H1 (cell line): ENCODE measurements at regions not wholly inside any gene's neighbourhood (a gene's known extent, or its start where the extent isn't known, plus 50 kb on each side); places are given as distances from the start of the nearest gene placed in this dataset.
A peak's percentile ranks its signal among the peaks of the same experiment; 100 is the strongest.

ENCODE experiments used
- CTCF ChIA-PET: fragments of 300-600 bp; sonication (Branson Sonifier 250); formaldehyde crosslinking; loops from one replicate; lab custom pipeline; 2021; ENCODE audit not compliant: partially characterized antibody; lab: Charles Lee
- POLR2A ChIA-PET: fragments of 300-600 bp; sonication (Branson Sonifier 250); formaldehyde crosslinking; loops from one replicate; lab custom pipeline; 2021; ENCODE audit warnings: inconsistent platforms; ENCODE audit not compliant: partially characterized antibody; lab: Charles Lee
- DNase-seq, 2 experiments: peaks; one replicate each; pipeline versions ENCODE4 v3.0.0 to v3.0.0-alpha.2; 2010 to 2022; ENCODE audit warnings: low spot score in 2 of 2, low read depth in 1 of 2, mixed read lengths in 1 of 2
- FAIRE-seq: peaks from 2 replicates; lab custom pipeline; 2011; peaks lifted over from hg19 to GRCh38; lab: Jason Lieb, UNC
- H2AFZ ChIP-seq: 2 replicates; pipeline ENCODE4 v1.8.1; 2012; ENCODE audit warnings: low read length, inconsistent platforms
- H2AK5ac ChIP-seq: 2 replicates; pipeline ENCODE4 v1.6.1; 2013; ENCODE audit warnings: low read depth, low read length
- H2BK120ac ChIP-seq: replicated peaks from 2 replicates; pipeline ENCODE3; 2013; ENCODE audit warnings: low read depth, low read length, inconsistent platforms
- H2BK12ac ChIP-seq: 2 replicates; pipeline ENCODE4 v1.6.1; 2013; ENCODE audit warnings: low read depth, low read length
- H2BK15ac ChIP-seq: 2 replicates; pipeline ENCODE4 v1.6.1; 2013; ENCODE audit warnings: low read length
- H2BK20ac ChIP-seq: 2 replicates; pipeline ENCODE4 v1.6.1; 2013; ENCODE audit warnings: low read length
- H2BK5ac ChIP-seq: 2 replicates; pipeline ENCODE4 v1.6.1; 2013; ENCODE audit warnings: low read depth, low read length
- H3K14ac ChIP-seq: 2 replicates; pipeline ENCODE4 v1.6.1; 2013; ENCODE audit warnings: inconsistent platforms; ENCODE audit not compliant: insufficient read length
- H3K18ac ChIP-seq: 2 replicates; pipeline ENCODE4 v1.6.1; 2013; ENCODE audit warnings: low read length; ENCODE audit errors: extremely low read depth
- H3K23ac ChIP-seq: 2 replicates; pipeline ENCODE4 v1.6.1; 2013; ENCODE audit warnings: inconsistent platforms; ENCODE audit not compliant: insufficient read length
- H3K23me2 ChIP-seq: 2 replicates; pipeline ENCODE4 v1.6.1; 2013; ENCODE audit warnings: low read depth, low read length
- H3K27ac ChIP-seq: 2 replicates; pipeline ENCODE4 v1.6.1; 2011; ENCODE audit warnings: low read depth, low read length, inconsistent platforms
- H3K27me3 ChIP-seq, 4 experiments: replicated peaks in 1 of 4; 1 replicate in 1 of 4; 2 replicates in 3 of 4; pipeline versions ENCODE4 v1.6.1 to v1.8.1; 2011 to 2013; ENCODE audit warnings: low read length in 3 of 4, mild to moderate bottlenecking in 3 of 4, inconsistent platforms in 2 of 4, mixed read lengths in 2 of 4, moderate library complexity in 1 of 4; ENCODE audit not compliant: control insufficient read depth in 3 of 4, insufficient read depth in 3 of 4; ENCODE audit errors: extremely low read depth in 1 of 4
- H3K36me3 ChIP-seq, 4 experiments: 2 replicates each; pipeline versions ENCODE4 v1.6.1 to v1.8.1; 2011 to 2013; ENCODE audit warnings: mild to moderate bottlenecking in 4 of 4, low read length in 3 of 4, moderate library complexity in 2 of 4, control low read depth in 1 of 4, inconsistent platforms in 1 of 4; ENCODE audit not compliant: insufficient read depth in 4 of 4, control insufficient read depth in 2 of 4
- H3K4ac ChIP-seq: replicated peaks from 2 replicates; pipeline ENCODE3; 2013; ENCODE audit warnings: low read length, low read depth, mixed read lengths, inconsistent platforms; ENCODE audit not compliant: insufficient read length
- H3K4me1 ChIP-seq, 4 experiments: replicated peaks in 1 of 4; 1 replicate in 1 of 4; 2 replicates in 3 of 4; pipeline versions ENCODE4 v1.6.1 to v1.8.1; 2011 to 2013; ENCODE audit warnings: low read length in 3 of 4, inconsistent platforms in 2 of 4, mixed read lengths in 1 of 4; ENCODE audit not compliant: insufficient read depth in 4 of 4, control insufficient read depth in 3 of 4
- H3K4me2 ChIP-seq, 2 experiments: 2 replicates each; pipeline versions ENCODE4 v1.6.1 to v1.8.1; 2011 to 2013; ENCODE audit warnings: low read depth in 2 of 2, low read length in 2 of 2, control low read depth in 1 of 2, inconsistent platforms in 1 of 2, mild to moderate bottlenecking in 1 of 2; ENCODE audit not compliant: insufficient read depth in 1 of 2
- H3K4me3 ChIP-seq, 4 experiments: fragments of 200-600, 300-600 bp in 1 of 4; sonication (generic), shearing (Covaris generic), sonication (Bioruptor Twin) in 1 of 4; 2 replicates each; pipeline versions ENCODE4 v1.5.1 to v1.8.1; 2011 to 2016; ENCODE audit warnings: low read length in 4 of 4, low read depth in 3 of 4, control low read depth in 2 of 4, inconsistent platforms in 2 of 4, mild to moderate bottlenecking in 2 of 4, mixed read lengths in 1 of 4, moderate library complexity in 1 of 4; ENCODE audit not compliant: insufficient read depth in 2 of 4; ENCODE audit errors: extremely low read depth in 1 of 4
- H3K56ac ChIP-seq: replicated peaks from 2 replicates; pipeline ENCODE3; 2013; ENCODE audit warnings: low read depth, mild to moderate bottlenecking, mixed read lengths, low read length, inconsistent platforms; ENCODE audit not compliant: insufficient read length
- H3K79me1 ChIP-seq: 2 replicates; pipeline ENCODE4 v1.6.1; 2013; ENCODE audit warnings: low read depth, low read length, control low read depth
- H3K79me2 ChIP-seq, 2 experiments: 2 replicates each; pipeline versions ENCODE4 v1.6.1 to v1.8.1; 2012 to 2013; ENCODE audit warnings: low read length in 2 of 2, mild to moderate bottlenecking in 2 of 2, inconsistent platforms in 1 of 2; ENCODE audit not compliant: insufficient read depth in 2 of 2, control insufficient read depth in 1 of 2
- H3K9ac ChIP-seq, 4 experiments: replicated peaks in 1 of 4; 1 replicate in 1 of 4; 2 replicates in 3 of 4; pipeline versions ENCODE4 v1.6.1 to v1.8.1; 2011 to 2013; ENCODE audit warnings: low read depth in 3 of 4, low read length in 3 of 4, control low read depth in 2 of 4, mild to moderate bottlenecking in 2 of 4, moderate library complexity in 2 of 4, inconsistent platforms in 1 of 4; ENCODE audit errors: extremely low read depth in 1 of 4
- H3K9me3 ChIP-seq, 2 experiments: 2 replicates each; pipeline versions ENCODE4 v1.6.1 to v1.8.1; 2012 to 2013; ENCODE audit warnings: mild to moderate bottlenecking in 2 of 2, moderate library complexity in 2 of 2, control low read depth in 1 of 2, inconsistent platforms in 1 of 2, low read depth in 1 of 2, low read length in 1 of 2, mixed read lengths in 1 of 2; ENCODE audit not compliant: insufficient read depth in 2 of 2
- H4K20me1 ChIP-seq, 2 experiments: replicated peaks in 1 of 2; 2 replicates each; pipeline versions ENCODE3 to v1.8.1; 2011 to 2013; ENCODE audit warnings: inconsistent platforms in 2 of 2, low read length in 2 of 2, mild to moderate bottlenecking in 1 of 2; ENCODE audit not compliant: insufficient read depth in 2 of 2, control insufficient read depth in 1 of 2
- H4K5ac ChIP-seq: 2 replicates; pipeline ENCODE4 v1.6.1; 2013; ENCODE audit warnings: low read length, low read depth, mixed read lengths, inconsistent platforms; ENCODE audit not compliant: insufficient read length
- H4K8ac ChIP-seq: 2 replicates; pipeline ENCODE4 v1.8.0; 2013; ENCODE audit warnings: mild to moderate bottlenecking, moderate library complexity, low read length, inconsistent platforms; ENCODE audit not compliant: insufficient read depth; ENCODE audit errors: extremely low read depth
- H4K91ac ChIP-seq: replicated peaks from 2 replicates; pipeline ENCODE3; 2013; ENCODE audit warnings: low read length, mixed read lengths, inconsistent platforms; ENCODE audit not compliant: insufficient read length
- BACH1 ChIP-seq: IDR thresholded peaks from 2 replicates; pipeline ENCODE4 v1.6.1; 2012; ENCODE audit warnings: low read length, improper control_type of control experiment
- FOSL1 ChIP-seq: IDR thresholded peaks from 2 replicates; pipeline ENCODE4 v1.6.1; 2011; ENCODE audit warnings: mild to moderate bottlenecking, low read depth, low read length, moderate library complexity; ENCODE audit not compliant: insufficient read depth
- GABPA ChIP-seq: IDR thresholded peaks from 2 replicates; pipeline ENCODE4 v1.6.1; 2011; ENCODE audit warnings: mild to moderate bottlenecking, low read length, moderate library complexity, borderline replicate concordance; ENCODE audit not compliant: insufficient read depth
- PHF8 ChIP-seq: fragments of 200-600 bp; sonication (generic); conservative IDR thresholded peaks from 2 replicates; pipeline ENCODE4 v1.7.1; 2012; ENCODE audit warnings: low read depth, mild to moderate bottlenecking, inconsistent platforms, low read length, moderate library complexity
- SIRT6 ChIP-seq: IDR thresholded peaks from one replicate; pipeline ENCODE4 v1.7.1; 2012; ENCODE audit warnings: low read length, inconsistent platforms
- SIX5 ChIP-seq: IDR thresholded peaks from 2 replicates; pipeline ENCODE4 v1.6.1; 2011; ENCODE audit warnings: mild to moderate bottlenecking, low read depth, low read length
- SP1 ChIP-seq: IDR thresholded peaks from 2 replicates; pipeline ENCODE4 v1.6.1; 2011; ENCODE audit warnings: low read depth, low read length
- TBP ChIP-seq: IDR thresholded peaks from 2 replicates; pipeline ENCODE4 v1.6.1; 2011; ENCODE audit warnings: low read depth, low read length, improper control_type of control experiment
- TCF12 ChIP-seq: IDR thresholded peaks from 2 replicates; pipeline ENCODE4 v1.6.1; 2011; ENCODE audit warnings: low read depth, mild to moderate bottlenecking, low read length
- WGBS, 2 experiments: shearing (Covaris generic) in 1 of 2; methylation state at CpG; one replicate each; pipeline versions ENCODE4 v1.1.6 to v1.1.7; 2013 to 2015; ENCODE audit warnings: low lambda C conversion rate in 2 of 2, mixed read lengths in 2 of 2, inconsistent platforms in 1 of 2, low coverage in 1 of 2, missing lambda C conversion rate in 1 of 2; ENCODE audit not compliant: insufficient replicate concordance in 2 of 2, insufficient coverage in 1 of 2, insufficient read length in 1 of 2; ENCODE audit errors: extremely low coverage in 1 of 2, missing lambda C conversion rate in 1 of 2; 5-methylcytosine and 5-hydroxymethylcytosine counted together
- TF ChIP-seq, protein P1 (sequence below): IDR thresholded peaks from 2 replicates; pipeline ENCODE4 v1.6.1; 2011; ENCODE audit warnings: low read length, improper control_type of control experiment

DNA sequence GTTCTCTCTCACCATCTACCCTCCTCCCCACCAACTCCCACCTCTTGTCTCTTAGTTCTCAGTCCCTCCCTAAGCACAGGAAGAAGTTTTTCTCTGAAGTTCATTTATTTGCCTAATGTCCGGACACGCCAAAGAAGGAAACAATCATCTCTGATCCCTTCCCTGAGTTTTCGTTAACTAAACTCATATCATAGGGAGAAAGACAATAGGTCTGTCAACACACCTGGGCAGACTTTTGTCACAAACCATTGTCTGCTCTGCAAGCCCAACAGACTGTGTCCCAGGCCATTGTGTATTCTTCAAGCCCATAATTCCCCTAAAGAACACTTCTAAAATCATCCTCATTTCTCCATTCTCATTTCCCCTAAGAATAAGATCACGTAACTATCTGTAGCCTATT is 691.0 kb upstream of the MBL2 start:
- POLR2A ChIA-PET, result no interaction called here
- Histone ChIP-seq H3K36me3 (peaks cover 0 to 3% (median 0%) of the 10 kb centered on the region in 4 experiments; a peak in 1 of 8 replicates), H3K27me3 (no peaks in the 10 kb centered on the region), H3K18ac (peak overlapping the region; percentile 28; the same call in 1 of the 2 replicates), H4K91ac (peak overlapping the region; percentile 59), H2BK5ac (peak overlapping the region; percentile 27; the same call in 1 of the 2 replicates), H3K23me2 (no peaks in the 10 kb centered on the region), H3K79me2 (no peaks in the 10 kb centered on the region), H2AK5ac (no peak overlapping the region; the same call in 1 of the 2 replicates), H4K8ac (no peak overlapping the region), H3K4me1 (peaks cover 0 to 3% (median 0%) of the 10 kb centered on the region in 4 experiments; a peak in 1 of 7 replicates), H3K4me2 (no peak overlapping the region)
- DNase-seq, result no peak
- no peak for TF ChIP-seq TCF12
- no peak for TF ChIP-seq BACH1
- no peak for TF ChIP-seq SIRT6
- TF ChIP-seq TBP, result no peak
- TF ChIP-seq PHF8, result no peak
- TF ChIP-seq SIX5, result no peak
- TF ChIP-seq FOSL1, result no peak
- TF ChIP-seq, protein P1, sequence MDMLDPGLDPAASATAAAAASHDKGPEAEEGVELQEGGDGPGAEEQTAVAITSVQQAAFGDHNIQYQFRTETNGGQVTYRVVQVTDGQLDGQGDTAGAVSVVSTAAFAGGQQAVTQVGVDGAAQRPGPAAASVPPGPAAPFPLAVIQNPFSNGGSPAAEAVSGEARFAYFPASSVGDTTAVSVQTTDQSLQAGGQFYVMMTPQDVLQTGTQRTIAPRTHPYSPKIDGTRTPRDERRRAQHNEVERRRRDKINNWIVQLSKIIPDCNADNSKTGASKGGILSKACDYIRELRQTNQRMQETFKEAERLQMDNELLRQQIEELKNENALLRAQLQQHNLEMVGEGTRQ, result no peak
- no peak for TF ChIP-seq SP1
- TF ChIP-seq GABPA, result no peak
- TF ChIP-seq, all 59 proteins: peak for 0
- H2BK12ac ChIP-seq, result 0 out of 2 replicates have a peak overlapping the region, but pooled peaks have one; percentile 20
- H3K79me1 ChIP-seq, result no peaks in the 10 kb centered on the region
- H3K9ac ChIP-seq, result no peak overlapping the region; a peak in 1 of 7 replicates
- no peak overlapping the region for H3K23ac ChIP-seq
- no peaks in the 10 kb centered on the region for H4K20me1 ChIP-seq
- H2BK20ac ChIP-seq, result no peak overlapping the region
- FAIRE-seq, result no peak
- no peak overlapping the region for H3K14ac ChIP-seq
- H3K27ac ChIP-seq, result no peak overlapping the region
- WGBS, 2 experiments, result 92% methylated on average over 4 of the region's 4 CpGs; no CpG with 5 or more reads in 1 of the 2 experiments
- H4K5ac ChIP-seq, result no peak overlapping the region
- no peak overlapping the region for H2AFZ ChIP-seq
- peak overlapping the region; percentile 77 for H2BK120ac ChIP-seq
- H3K4me3 ChIP-seq, result no peak overlapping the region
- peaks cover 0 to 4% of the 10 kb centered on the region in 2 experiments; a peak in 1 of 4 replicates for H3K9me3 ChIP-seq
- CTCF ChIA-PET, result no interaction called here
- H2BK15ac ChIP-seq, result no peak overlapping the region
- H3K56ac ChIP-seq, result no peak overlapping the region
- H3K4ac ChIP-seq, result no peak overlapping the region
